IPS-NIHi11 (cell line): ENCODE measurements at regions not wholly inside any gene's neighbourhood (a gene's known extent, or its start where the extent isn't known, plus 50 kb on each side); places are given as distances from the start of the nearest gene placed in this dataset.
A peak's percentile ranks its signal among the peaks of the same experiment; 100 is the strongest.
"Not testable (repeated sequence)": the region's sequence is repeated elsewhere in the genome, so short reads cannot be mapped to it uniquely, and the experiment has no call there.

Experiments
- DNase-seq: peaks from one replicate; pipeline ENCODE4 v3.0.0; 2012; ENCODE audit warnings: mixed read lengths, low spot score

DNA sequence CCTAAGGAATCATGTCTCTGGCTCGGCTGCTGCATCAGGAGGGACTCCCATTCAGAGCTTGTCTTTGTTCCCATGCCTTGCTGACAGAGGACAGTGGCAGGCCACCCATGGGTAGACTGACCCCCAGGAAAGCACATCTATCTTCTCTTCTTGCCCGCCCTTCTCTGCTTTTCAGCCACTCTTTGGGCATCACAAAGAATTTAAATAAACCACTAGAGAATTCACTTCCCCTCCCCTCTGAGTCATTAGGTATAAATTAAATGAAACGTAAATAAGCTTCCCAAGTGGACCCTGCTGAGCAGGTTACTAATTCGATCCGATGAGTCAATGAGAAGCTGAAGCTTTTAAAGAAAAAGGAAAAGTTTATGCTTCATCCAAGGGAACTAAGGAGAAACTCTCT is 97.0 kb downstream of the DRD1 start:
- no peak for DNase-seq

DNA sequence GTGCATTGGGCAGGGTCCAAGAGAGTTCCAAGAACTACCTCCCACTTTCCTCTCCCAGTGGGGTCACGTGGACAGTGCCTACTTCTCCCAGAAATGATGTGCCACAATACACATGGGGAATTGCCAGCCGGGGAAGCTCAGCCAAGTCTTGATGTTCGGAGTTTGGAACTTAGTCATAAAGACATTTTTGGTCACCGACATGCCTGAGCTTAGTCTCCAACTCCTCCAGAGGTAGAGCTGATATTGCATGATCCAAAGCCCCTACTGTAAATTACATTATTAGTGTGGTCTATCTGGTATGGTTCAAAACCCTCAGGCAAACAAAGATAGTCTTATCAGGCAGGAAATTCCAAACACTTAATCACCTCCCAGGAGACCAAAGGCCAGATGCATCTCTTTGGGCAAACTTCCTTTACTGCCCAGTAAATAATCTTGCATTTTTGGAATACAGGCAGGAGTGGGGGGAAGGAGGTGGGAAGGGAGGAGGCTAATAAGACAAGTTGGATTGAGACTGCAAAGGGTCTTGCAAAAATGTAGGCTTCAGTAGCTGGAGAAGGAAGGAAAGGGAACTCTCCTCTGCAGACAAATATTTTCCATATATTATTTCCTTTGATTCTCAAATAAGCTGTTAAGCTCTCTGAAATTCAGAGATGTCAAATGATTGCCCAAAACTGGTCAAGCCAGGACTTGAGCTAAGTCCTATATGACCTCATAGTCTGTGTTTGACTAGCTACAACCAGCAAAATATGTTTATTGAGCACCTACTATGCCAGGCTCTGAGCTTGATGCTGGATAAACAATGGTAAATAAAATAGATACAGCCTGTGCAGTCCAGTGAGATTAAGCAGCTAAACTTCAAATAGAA is 99.4 kb downstream of the DRD1 start:
- DNase-seq = no peak

DNA sequence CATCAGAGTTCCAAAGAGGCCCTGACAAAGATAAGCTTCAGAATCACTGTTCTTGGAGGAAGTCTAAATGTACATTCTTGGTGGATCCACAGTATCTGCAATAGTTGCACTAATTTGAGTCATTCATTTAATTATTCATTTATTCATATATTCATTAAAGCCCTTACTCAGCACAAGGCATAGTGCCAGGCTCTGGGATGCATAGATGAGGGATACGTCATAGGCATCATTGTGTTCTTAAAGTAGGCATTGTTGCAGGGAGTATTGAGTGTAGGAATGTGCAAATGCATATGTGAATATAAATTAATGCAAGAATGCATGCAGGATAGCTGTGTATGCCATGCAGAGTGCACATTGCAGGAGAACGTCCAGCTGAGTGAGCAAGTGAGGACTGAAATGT is 100.7 kb downstream of the DRD1 start:
- no peak for DNase-seq

- DNase-seq = no peak
Observed at GRCh38 chr5:175340180-175340579, 103.8 kb downstream of the DRD1 start.

- no peak for DNase-seq
Observed at GRCh38 chr5:175337680-175338079, 106.3 kb downstream of the DRD1 start.

DNA sequence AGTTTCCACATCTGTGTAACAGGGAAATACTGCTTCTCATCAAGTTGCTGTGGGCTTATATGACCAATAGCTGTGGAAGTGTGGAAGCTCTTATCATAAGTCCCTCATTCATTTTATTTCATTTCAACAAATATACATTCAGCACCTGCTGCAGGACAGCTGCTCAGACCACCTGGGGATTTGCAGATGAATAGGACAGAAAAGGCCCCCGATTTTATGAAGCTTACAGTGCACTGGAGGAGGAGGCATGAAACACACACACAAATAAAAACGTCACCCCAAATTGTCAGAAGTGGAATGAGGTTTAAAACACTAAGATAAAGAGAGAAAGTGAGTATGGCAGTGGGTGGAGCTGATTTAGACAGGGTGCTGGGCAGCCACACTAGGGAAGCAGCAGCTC is 107.2 kb downstream of the DRD1 start:
- no peak for DNase-seq

DNA sequence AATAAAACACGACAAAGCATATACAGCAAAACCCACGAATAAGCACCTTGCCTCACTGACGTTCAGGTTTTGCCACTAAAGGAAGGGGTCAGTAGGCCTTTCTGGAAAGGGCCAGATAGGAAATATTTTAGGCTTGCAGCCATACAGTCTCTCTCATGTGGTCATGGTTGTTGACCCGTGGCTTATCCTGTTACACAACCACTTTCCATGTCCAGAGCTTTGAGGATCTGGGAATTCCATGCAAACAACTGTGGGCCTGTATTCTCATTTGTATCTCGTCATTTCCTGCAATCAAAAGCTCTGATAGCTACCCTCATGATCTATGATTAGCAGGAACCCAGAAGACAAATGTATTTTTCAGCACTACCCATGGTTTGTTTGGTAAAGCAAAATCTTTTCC is 108.3 kb downstream of the DRD1 start:
- no peak for DNase-seq

DNA sequence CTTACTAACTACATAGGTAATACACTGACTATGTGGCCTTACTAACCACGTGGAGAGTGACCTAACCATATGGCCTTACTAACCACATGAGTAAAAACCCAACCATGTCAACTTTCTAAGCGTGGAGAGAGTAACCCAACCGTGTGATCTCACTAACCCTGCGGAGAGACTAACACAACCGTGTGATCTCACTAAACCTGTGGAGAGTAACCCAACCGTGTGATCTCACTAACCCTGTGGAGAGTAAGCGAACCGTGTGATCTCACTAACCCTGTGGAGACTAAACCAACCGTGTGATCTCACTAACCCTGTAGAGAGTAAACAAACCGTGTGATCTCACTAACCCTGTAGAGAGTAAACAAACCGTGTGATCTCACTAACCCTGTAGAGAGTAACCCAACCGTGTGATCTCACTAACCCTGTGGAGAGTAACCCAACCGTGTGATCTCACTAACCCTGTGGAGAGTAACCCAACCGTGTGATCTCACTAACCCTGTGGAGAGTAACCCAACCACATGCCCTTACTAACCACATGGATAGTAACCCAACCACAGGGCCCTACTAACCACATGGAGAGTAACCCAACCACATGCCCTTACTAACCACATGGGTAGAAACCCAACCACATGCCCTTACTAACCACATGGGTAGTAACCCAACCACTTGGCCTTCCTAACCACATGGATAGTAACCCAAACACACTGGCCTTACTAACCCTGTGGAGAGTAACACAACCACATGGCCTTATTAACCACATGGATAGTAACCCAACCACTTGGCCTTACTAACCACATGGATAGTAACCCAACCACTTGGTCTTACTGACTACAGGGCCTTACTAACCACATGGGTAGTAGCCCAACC is 112.6 kb downstream of the DRD1 start:
- not testable (repeated sequence) for DNase-seq

DNA sequence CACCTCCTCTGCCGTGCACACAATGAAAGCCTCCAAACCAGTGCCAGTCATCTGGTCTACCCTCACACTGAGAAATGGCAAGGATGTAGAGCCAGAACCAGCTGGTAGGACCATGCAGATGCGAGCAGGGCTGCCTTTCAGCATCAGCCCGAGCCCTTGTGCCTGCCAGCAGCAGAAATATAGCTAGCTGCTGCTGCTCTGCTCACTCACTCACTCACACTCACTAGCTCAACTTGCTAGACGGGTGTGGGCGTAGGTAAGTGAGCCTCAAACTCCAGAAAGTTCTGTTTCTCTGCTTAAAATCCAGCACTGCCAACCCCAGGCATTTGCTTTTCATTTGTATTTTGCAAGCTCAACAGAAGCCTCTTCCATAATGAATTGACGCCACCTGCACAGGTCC is 114.0 kb downstream of the DRD1 start:
- no peak for DNase-seq

- DNase-seq = no peak
Observed at GRCh38 chr5:175328687-175329086, 115.3 kb downstream of the DRD1 start.

DNA sequence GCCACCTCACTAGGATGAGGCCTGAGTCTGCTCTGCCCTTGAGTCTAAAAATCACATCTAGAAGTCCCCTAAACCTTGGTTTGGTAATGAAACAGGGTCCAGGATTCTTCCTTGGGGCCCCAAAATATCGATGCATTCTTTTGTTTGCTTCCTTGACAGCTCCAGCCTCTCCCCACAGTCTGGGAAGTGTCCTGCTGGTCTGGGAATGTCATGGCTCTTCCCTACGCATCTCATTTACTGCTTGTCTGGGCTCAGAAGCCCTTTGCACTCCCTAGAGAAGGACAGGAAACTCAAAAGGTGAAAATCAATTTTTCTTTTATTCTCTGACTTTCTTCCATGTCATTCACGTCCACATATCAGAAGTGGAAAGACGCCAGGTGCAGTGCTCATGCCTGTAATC is 115.8 kb downstream of the DRD1 start:
- no peak for DNase-seq

- no peak for DNase-seq
Observed at GRCh38 chr5:175325681-175326080, 118.3 kb downstream of the DRD1 start.

DNA sequence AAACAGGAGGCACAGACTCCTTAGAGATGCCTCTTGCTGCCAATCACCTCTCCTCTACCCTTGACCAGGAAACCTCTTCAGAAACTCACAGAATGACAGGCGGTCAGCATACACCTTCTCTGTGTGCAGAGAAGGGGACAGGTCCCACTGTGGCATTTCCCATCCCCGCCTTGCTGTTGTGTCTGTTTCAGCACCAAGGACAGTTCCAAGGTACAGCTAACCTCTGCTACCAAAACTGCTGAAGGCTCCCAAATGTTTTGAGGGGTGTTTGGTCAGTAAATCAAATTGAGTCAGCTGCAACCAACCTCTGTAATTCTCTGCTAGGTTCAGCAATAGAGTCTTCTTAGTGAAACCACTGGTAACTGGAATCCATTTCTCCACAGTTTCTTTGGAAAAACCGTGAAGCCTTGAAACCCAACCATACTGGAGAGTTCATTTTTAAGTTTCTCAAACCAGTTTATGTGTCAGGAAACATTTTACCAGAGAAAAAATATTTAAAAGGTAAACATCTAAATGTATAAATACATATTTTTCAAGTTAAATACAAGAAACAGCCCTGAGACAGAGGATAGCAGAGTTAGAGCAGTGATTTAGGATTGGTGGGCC is 122.0 kb downstream of the DRD1 start:
- peak; percentile 83 for DNase-seq

DNA sequence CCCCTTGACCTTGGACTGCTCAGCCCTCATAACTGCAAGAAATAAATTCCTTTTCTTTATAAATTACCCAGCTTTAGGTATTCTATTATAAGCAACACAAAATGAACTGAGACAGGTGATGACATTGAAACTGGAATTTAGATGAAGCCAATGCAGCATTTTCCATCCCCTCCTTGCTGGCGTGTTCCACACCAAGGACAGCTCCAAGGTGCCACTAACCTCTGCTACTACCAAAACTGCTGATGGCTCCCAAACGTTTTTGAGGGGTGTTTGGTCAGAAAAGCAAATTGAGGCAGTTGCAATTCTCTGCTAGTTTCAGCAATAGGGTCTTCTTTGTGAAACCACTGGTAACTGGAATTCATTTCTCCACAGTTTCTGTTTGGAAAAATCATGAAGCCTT is 124.8 kb downstream of the DRD1 start:
- DNase-seq = no peak

DNA sequence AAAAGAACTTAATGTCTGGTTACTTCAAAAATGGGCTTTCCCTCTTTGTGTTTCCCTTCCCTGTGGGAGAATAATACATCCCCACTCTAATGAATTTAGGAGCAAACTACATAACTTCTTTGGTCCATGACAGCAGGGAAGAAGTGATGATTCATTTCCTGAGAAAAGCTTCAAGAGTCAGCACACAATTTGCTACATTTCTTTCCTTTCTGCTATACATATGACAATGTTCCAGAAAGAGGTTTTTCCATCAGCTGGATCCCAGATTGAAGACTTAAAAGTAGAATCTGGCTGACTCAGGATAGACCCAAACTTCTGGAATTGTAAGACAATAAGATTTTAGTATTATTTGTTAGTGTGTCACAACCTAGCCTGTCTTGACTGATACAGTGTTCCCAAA is 126.1 kb downstream of the DRD1 start:
- DNase-seq = no peak

GRCh38 chr5:175309218-175309810 is 134.7 kb downstream of the DRD1 start:
- DNase-seq = no peak

DNA sequence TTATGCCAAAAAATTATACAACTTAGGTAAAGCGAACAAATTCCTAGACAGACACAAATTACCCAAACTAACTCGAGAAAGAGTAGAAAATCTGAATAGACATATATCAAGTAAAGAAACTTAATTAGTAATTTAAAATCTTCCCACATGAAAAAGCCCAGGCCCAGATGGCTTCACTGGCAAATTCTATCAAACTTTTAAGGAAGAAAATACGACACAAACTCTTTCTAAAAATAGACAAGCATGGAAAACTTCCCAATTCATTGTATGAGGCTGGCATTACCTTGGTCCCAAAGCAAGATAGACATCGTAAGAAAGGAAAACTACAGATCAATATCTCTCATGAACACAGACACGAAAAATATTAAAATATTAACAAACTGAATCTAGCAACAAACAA is 135.3 kb downstream of the DRD1 start:
- DNase-seq = no peak

- DNase-seq = no peak
Observed at GRCh38 chr5:175306381-175306780, 137.6 kb downstream of the DRD1 start.

DNA sequence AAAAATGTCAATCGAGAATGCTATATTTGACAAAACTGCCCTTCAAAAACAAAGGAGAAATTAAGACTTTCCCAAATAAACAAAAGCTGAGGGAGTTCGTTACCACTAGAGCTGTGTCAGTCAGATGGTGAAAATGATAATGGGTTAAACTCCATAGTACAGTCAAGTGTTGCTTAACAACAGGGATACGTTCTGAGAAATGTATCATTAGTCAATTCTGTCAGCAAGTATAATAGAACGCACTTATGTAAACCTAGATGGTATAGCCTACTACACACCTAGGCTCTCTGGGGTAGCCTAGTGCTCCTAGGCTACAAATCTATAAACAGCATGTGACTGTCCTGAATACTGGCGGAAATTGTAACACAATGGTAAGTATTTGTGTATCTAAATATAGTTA is 138.7 kb downstream of the DRD1 start:
- no peak for DNase-seq

GRCh38 chr5:175290379-175290778 is 153.6 kb downstream of the DRD1 start:
- DNase-seq = no peak

DNA sequence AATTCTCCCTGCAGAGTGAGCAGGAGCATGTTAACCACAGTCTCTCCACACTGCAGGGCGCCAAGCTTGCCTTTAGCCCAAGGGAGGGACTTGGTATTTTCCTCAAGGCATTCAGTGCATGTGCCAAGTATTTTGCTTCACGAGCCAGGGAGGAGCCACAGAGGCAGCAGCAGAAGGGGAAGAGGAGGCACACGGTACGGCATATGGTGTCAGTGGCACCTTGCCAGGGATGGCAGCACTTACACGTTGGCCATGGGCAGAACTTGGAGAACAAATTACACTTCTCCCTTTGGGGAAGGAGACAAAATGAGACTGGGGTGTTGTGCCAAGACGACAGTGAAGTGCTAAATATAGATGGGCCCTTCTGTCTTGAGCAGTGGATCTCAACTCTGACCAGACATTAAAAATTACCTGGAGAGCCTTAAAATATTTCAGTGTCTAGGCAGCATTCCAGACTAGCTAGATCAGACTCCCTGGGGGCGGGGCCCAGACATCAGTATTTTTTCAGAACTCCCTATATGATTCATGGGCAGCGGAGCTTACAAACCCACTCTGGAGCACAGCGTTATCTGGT is 155.8 kb downstream of the DRD1 start:
- DNase-seq = peak; percentile 28

- DNase-seq = no peak
Observed at GRCh38 chr5:175286981-175287380, 157.0 kb downstream of the DRD1 start.
